HepG2 (cell line): ENCODE measurements at regions not wholly inside any gene's neighbourhood (a gene's known extent, or its start where the extent isn't known, plus 50 kb on each side); places are given as distances from the start of the nearest gene placed in this dataset.

Experiments used
- CSRNP2 ChIP-seq: sonication (generic); formaldehyde crosslinking; conservative IDR thresholded peaks from 2 replicates; pipeline ENCODE4 v1.8.0; 2022; ENCODE audit warnings: low read depth, missing genetic modification reagents
- ESRRA ChIP-seq: sonication (generic); formaldehyde crosslinking; IDR thresholded peaks from 2 replicates; pipeline ENCODE4 v1.5.1; 2020; ENCODE audit warnings: mild to moderate bottlenecking, low read depth, missing genetic modification reagents
- KAT7 ChIP-seq: IDR thresholded peaks from 2 replicates; pipeline ENCODE4 v1.6.1; 2018; ENCODE audit warnings: borderline replicate concordance, missing compliant biosample characterization
- MLXIP ChIP-seq: sonication (generic); formaldehyde crosslinking; IDR thresholded peaks from 2 replicates; pipeline ENCODE4 v1.9.0; 2021; ENCODE audit warnings: missing genetic modification reagents, borderline replicate concordance
- SMAD1 ChIP-seq: sonication (generic); formaldehyde crosslinking; IDR thresholded peaks from 2 replicates; pipeline ENCODE4 v1.4.0; 2020; ENCODE audit warnings: missing genetic modification reagents, low read depth, mild to moderate bottlenecking, borderline replicate concordance
- SMAD9 ChIP-seq: sonication (generic); formaldehyde crosslinking; IDR thresholded peaks from 2 replicates; pipeline ENCODE4 v1.5.1; 2020; ENCODE audit warnings: mild to moderate bottlenecking, missing genetic modification reagents
- SMC3 ChIP-seq: IDR thresholded peaks from 2 replicates; pipeline ENCODE4 v1.6.1; 2011; ENCODE audit warnings: low read length, improper control_type of control experiment
- SP2 ChIP-seq: sonication (generic); formaldehyde crosslinking; IDR thresholded peaks from 2 replicates; pipeline ENCODE4 v1.5.1; 2020; ENCODE audit warnings: mild to moderate bottlenecking, missing genetic modification reagents
- TFAP4 ChIP-seq: sonication (generic); IDR thresholded peaks from 2 replicates; pipeline ENCODE4 v1.6.1; 2016; ENCODE audit warnings: low read depth, borderline replicate concordance
- U2AF1 ChIP-seq: fragments of 200-400 bp; formaldehyde crosslinking; optimal IDR thresholded peaks from 2 replicates; pipeline ENCODE3; 2017; ENCODE audit warnings: mild to moderate bottlenecking, low read depth, low read length
- ZNF12 ChIP-seq: sonication (generic); formaldehyde crosslinking; IDR thresholded peaks from 2 replicates; pipeline ENCODE4 v1.5.0; 2020; ENCODE audit warnings: missing genetic modification reagents
- ZNF225 ChIP-seq: sonication (generic); formaldehyde crosslinking; IDR thresholded peaks from 2 replicates; pipeline ENCODE4 v1.4.0; 2020; ENCODE audit warnings: mild to moderate bottlenecking, missing genetic modification reagents
- ZNF235 ChIP-seq: sonication (generic); formaldehyde crosslinking; IDR thresholded peaks from 2 replicates; pipeline ENCODE4 v1.8.1; 2023; ENCODE audit warnings: mild to moderate bottlenecking, missing genetic modification reagents, borderline replicate concordance
- ZNF335 ChIP-seq: sonication (generic); formaldehyde crosslinking; IDR thresholded peaks from 2 replicates; pipeline ENCODE4 v1.4.0; 2020; ENCODE audit warnings: missing genetic modification reagents
- ZNF563 ChIP-seq: sonication (generic); formaldehyde crosslinking; IDR thresholded peaks from 2 replicates; pipeline ENCODE4 v1.8.0; 2022; ENCODE audit warnings: mild to moderate bottlenecking, moderate library complexity, missing genetic modification reagents
- ZNF740 ChIP-seq: sonication (generic); formaldehyde crosslinking; IDR thresholded peaks from 2 replicates; pipeline ENCODE4 v1.4.0; 2020; ENCODE audit warnings: missing genetic modification reagents
- ZNF790 ChIP-seq: sonication (generic); formaldehyde crosslinking; IDR thresholded peaks from 2 replicates; pipeline ENCODE4 v1.8.0; 2022; ENCODE audit warnings: missing genetic modification reagents, mild to moderate bottlenecking, borderline replicate concordance
- ZNF83 ChIP-seq: sonication (generic); formaldehyde crosslinking; IDR thresholded peaks from 2 replicates; pipeline ENCODE4 v1.4.0; 2020; ENCODE audit warnings: missing genetic modification reagents, mild to moderate bottlenecking, borderline replicate concordance
- ZXDC ChIP-seq: sonication (generic); formaldehyde crosslinking; IDR thresholded peaks from 2 replicates; pipeline ENCODE4 v1.5.0; 2020; ENCODE audit warnings: mild to moderate bottlenecking, missing genetic modification reagents

GRCh38 chr2:8611700-8612099, 70.2 kb upstream of the ID2 start (continued):
- TF ChIP-seq ZNF12 (CRISPR knock-in tag) (no peak), ZNF740 (CRISPR knock-in tag) (no peak), ESRRA (CRISPR knock-in tag) (0 out of 2 replicates have a peak, but pooled peaks have one; percentile 60), ZNF335 (0 out of 2 replicates have a peak, but pooled peaks have one; percentile 60), ZNF83 (CRISPR knock-in tag) (0 out of 2 replicates have a peak, but pooled peaks have one; percentile 29), ZNF235 (CRISPR knock-in tag) (no peak), SMAD1 (CRISPR knock-in tag) (no peak), ZXDC (CRISPR knock-in tag) (no peak), SMAD9 (0 out of 2 replicates have a peak, but pooled peaks have one; percentile 44), TFAP4 (no peak), KAT7 (CRISPR knock-in tag) (no peak), ZNF790 (CRISPR knock-in tag) (no peak), U2AF1 (no peak), SP2 (CRISPR knock-in tag) (no peak), MLXIP (CRISPR knock-in tag) (no peak), SMC3 (peak; percentile 31), ZNF225 (CRISPR knock-in tag) (no peak), ZNF563 (CRISPR knock-in tag) (no peak), CSRNP2 (CRISPR knock-in tag) (no peak)
